Stomach smooth muscle (tissue), 2 donors: ENCODE measurements at regions not wholly inside any gene's neighbourhood (a gene's known extent, or its start where the extent isn't known, plus 50 kb on each side); places are given as distances from the start of the nearest gene placed in this dataset.
"Not testable (repeated sequence)": the region's sequence is repeated elsewhere in the genome, so short reads cannot be mapped to it uniquely, and the experiment has no call there.

Experiments
- H3K27ac ChIP-seq: one replicate; pipeline ENCODE4 v1.7.0; 2013; ENCODE audit warnings: mild to moderate bottlenecking, low read length, inconsistent platforms
- H3K27me3 ChIP-seq, 2 donors: one replicate each; pipeline ENCODE4 v1.7.0; 2013; ENCODE audit warnings: low read length in 2 of 2; ENCODE audit not compliant: insufficient read depth in 2 of 2, control insufficient read depth in 1 of 2
- H3K36me3 ChIP-seq, 2 donors: one replicate each; pipeline ENCODE4 v1.7.0; 2013; ENCODE audit warnings: low read length in 2 of 2; ENCODE audit not compliant: control insufficient read depth in 2 of 2, insufficient read depth in 2 of 2
- H3K4me1 ChIP-seq: one replicate; pipeline ENCODE4 v1.7.0; 2013; ENCODE audit warnings: low read length; ENCODE audit not compliant: control insufficient read depth, insufficient read depth
- H3K4me3 ChIP-seq, 2 donors: one replicate each; pipeline ENCODE4 v1.7.0; 2013; ENCODE audit warnings: low read length in 2 of 2
- H3K9ac ChIP-seq, 2 donors: one replicate each; pipeline ENCODE4 v1.7.0; 2013; ENCODE audit warnings: low read length in 2 of 2, mild to moderate bottlenecking in 1 of 2
- H3K9me3 ChIP-seq, 2 donors: one replicate each; pipeline ENCODE4 v1.7.0; 2013; ENCODE audit warnings: low read length in 2 of 2; ENCODE audit not compliant: control insufficient read depth in 2 of 2
- donor health status: healthy.
- donor health status: Pancreatic carcinoma.

GRCh38 chr3:130151555-130151954 lies 69.9 kb downstream of the ALG1L2 start:
- not testable (repeated sequence) for H3K4me1 ChIP-seq, H3K36me3 ChIP-seq, H3K9ac ChIP-seq, H3K27me3 ChIP-seq, H3K9me3 ChIP-seq, H3K4me3 ChIP-seq, H3K27ac ChIP-seq

- not testable (repeated sequence) for H3K4me3 ChIP-seq, H3K9me3 ChIP-seq, H3K36me3 ChIP-seq, H3K4me1 ChIP-seq, H3K9ac ChIP-seq, H3K27me3 ChIP-seq, H3K27ac ChIP-seq
Observed at GRCh38 chr3:130153247-130153646, 71.6 kb downstream of the ALG1L2 start.

- H3K27me3 ChIP-seq, H3K4me1 ChIP-seq, H3K4me3 ChIP-seq, H3K27ac ChIP-seq, H3K36me3 ChIP-seq, H3K9me3 ChIP-seq, H3K9ac ChIP-seq: not testable (repeated sequence)
Observed at GRCh38 chr3:130155464-130155863, 73.8 kb downstream of the ALG1L2 start.

GRCh38 chr3:130166856-130167255 lies 85.2 kb downstream of the ALG1L2 start:
- not testable (repeated sequence) for H3K4me3 ChIP-seq, H3K9ac ChIP-seq, H3K27ac ChIP-seq, H3K36me3 ChIP-seq, H3K9me3 ChIP-seq, H3K27me3 ChIP-seq, H3K4me1 ChIP-seq

GRCh38 chr3:130175195-130175594 lies 93.6 kb downstream of the ALG1L2 start:
- H3K4me3 ChIP-seq, H3K9ac ChIP-seq, H3K4me1 ChIP-seq, H3K36me3 ChIP-seq, H3K27me3 ChIP-seq, H3K27ac ChIP-seq, H3K9me3 ChIP-seq: not testable (repeated sequence)

- not testable (repeated sequence) for H3K4me1 ChIP-seq, H3K36me3 ChIP-seq, H3K9me3 ChIP-seq, H3K27me3 ChIP-seq, H3K4me3 ChIP-seq, H3K9ac ChIP-seq, H3K27ac ChIP-seq
Observed at GRCh38 chr3:130176476-130177256, 95.0 kb downstream of the ALG1L2 start.

GRCh38 chr3:130178835-130179234 lies 97.2 kb downstream of the ALG1L2 start:
- H3K36me3 ChIP-seq, H3K4me1 ChIP-seq, H3K27ac ChIP-seq, H3K27me3 ChIP-seq, H3K4me3 ChIP-seq, H3K9me3 ChIP-seq, H3K9ac ChIP-seq: not testable (repeated sequence)

- H3K27ac ChIP-seq, H3K27me3 ChIP-seq, H3K9ac ChIP-seq: not testable (repeated sequence)
Observed at GRCh38 chr3:130179353-130179970, 97.8 kb downstream of the ALG1L2 start.

GRCh38 chr3:130182475-130182874 lies 100.8 kb downstream of the ALG1L2 start:
- H3K27me3 ChIP-seq, H3K9ac ChIP-seq, H3K36me3 ChIP-seq, H3K27ac ChIP-seq, H3K4me3 ChIP-seq, H3K9me3 ChIP-seq, H3K4me1 ChIP-seq: not testable (repeated sequence)

More at GRCh38 chr3:130179353-130179970, 97.8 kb downstream of the ALG1L2 start:
- H3K4me3 ChIP-seq, result peak overlapping the region; percentile 25 to 47
- H3K9me3 ChIP-seq, H3K36me3 ChIP-seq, H3K4me1 ChIP-seq: not testable (repeated sequence)

GRCh38 chr3:130183689-130184088 lies 102.1 kb downstream of the ALG1L2 start:
- H3K9me3 ChIP-seq, H3K4me3 ChIP-seq, H3K9ac ChIP-seq, H3K27ac ChIP-seq, H3K27me3 ChIP-seq, H3K4me1 ChIP-seq, H3K36me3 ChIP-seq: not testable (repeated sequence)

GRCh38 chr3:130184152-130185024 lies 102.8 kb downstream of the ALG1L2 start:
- H3K36me3 ChIP-seq, result not testable (repeated sequence)

More at GRCh38 chr3:130184152-130185024, 102.8 kb downstream of the ALG1L2 start:
- not testable (repeated sequence) for H3K4me3 ChIP-seq, H3K27ac ChIP-seq, H3K4me1 ChIP-seq, H3K9me3 ChIP-seq, H3K9ac ChIP-seq, H3K27me3 ChIP-seq
